Ovary (tissue), 3 donors: ENCODE measurements at regions not wholly inside any gene's neighbourhood (a gene's known extent, or its start where the extent isn't known, plus 50 kb on each side); places are given as distances from the start of the nearest gene placed in this dataset.

Source experiments
- CTCF ChIP-seq, 3 donors: fragments of 450-650 bp in 2 of 3; fragments of 200-600 bp in 1 of 3; IDR thresholded peaks; one replicate each; pipeline versions ENCODE4 v1.5.1 to v1.8.0; 2016 to 2022; ENCODE audit warnings: antibody characterized with exemption in 3 of 3, mild to moderate bottlenecking in 1 of 3
- EP300 ChIP-seq: sonication (generic); formaldehyde crosslinking; IDR thresholded peaks from one replicate; pipeline ENCODE4 v1.6.1; 2017; ENCODE audit warnings: antibody characterized with exemption
- POLR2A ChIP-seq: fragments of 450-650 bp; IDR thresholded peaks from one replicate; pipeline ENCODE4 v1.6.1; 2017; ENCODE audit warnings: antibody characterized with exemption, mild to moderate bottlenecking, moderate library complexity
- donor health status: DM: no; HTN: no; CAD: no.

DNA sequence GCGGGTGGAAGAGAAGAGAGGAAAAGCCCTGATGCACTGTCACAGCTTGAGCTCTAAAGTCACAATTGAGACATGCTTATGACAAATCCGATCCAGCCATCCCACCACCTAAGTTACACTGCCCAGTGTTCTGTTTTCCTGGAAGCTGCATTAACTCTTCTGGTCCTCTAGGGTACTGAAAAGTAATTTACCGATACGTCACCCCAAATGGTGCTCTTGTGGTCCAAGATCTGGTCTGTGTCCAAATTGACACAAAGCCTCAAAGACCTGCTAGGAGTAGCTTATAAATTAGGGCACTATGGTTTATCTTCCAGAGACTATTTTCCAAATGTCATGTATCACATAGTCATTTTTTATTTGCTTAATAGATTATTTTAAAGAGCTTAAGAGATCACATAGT, 186.7 kb upstream of the ETAA1 start:
- no peak for TF ChIP-seq CTCF (IDR thresholded peaks at IDR 0.05)
- TF ChIP-seq POLR2A = no peak
- TF ChIP-seq EP300 = no peak
